HL-60 (cell line): ENCODE measurements at regions not wholly inside any gene's neighbourhood (a gene's known extent, or its start where the extent isn't known, plus 50 kb on each side); places are given as distances from the start of the nearest gene placed in this dataset.

ENCODE experiments used
- GABPA ChIP-seq: IDR thresholded peaks from 2 replicates; pipeline ENCODE4 v1.6.1; 2012; ENCODE audit warnings: low read depth
- POLR2AphosphoS5 ChIP-seq: IDR thresholded peaks from 2 replicates; pipeline ENCODE4 v1.6.1; 2012; ENCODE audit warnings: low read depth
- TF ChIP-seq, protein P1 (sequence below): IDR thresholded peaks from 2 replicates; pipeline ENCODE4 v1.6.1; 2012; ENCODE audit warnings: low read depth; ENCODE audit not compliant: insufficient replicate concordance
- TF ChIP-seq, protein P2 (sequence below): IDR thresholded peaks from one replicate; pipeline ENCODE4 v1.5.1; 2011; ENCODE audit warnings: low read length, control low read depth, inconsistent platforms; ENCODE audit not compliant: insufficient read depth

DNA sequence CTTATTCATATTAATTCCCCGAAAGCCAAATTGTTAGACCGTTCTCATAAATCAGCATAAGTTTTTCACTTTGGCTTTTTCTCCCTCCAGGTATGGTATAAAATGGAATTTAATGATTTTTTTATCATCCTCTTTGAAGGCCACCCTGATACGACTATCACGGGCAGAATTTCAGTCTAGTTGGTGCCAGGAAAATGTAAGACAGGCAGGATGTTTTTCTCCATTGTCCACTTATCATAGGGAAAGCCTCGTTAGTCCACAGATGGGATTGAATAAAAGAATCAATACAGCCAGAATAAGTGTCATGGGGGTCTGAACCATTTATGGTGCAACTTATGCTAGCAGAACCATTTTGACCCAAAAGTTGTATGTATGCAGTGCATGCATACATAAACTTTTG, 566.0 kb upstream of the ARGLU1 start:
- TF ChIP-seq, protein P1, sequence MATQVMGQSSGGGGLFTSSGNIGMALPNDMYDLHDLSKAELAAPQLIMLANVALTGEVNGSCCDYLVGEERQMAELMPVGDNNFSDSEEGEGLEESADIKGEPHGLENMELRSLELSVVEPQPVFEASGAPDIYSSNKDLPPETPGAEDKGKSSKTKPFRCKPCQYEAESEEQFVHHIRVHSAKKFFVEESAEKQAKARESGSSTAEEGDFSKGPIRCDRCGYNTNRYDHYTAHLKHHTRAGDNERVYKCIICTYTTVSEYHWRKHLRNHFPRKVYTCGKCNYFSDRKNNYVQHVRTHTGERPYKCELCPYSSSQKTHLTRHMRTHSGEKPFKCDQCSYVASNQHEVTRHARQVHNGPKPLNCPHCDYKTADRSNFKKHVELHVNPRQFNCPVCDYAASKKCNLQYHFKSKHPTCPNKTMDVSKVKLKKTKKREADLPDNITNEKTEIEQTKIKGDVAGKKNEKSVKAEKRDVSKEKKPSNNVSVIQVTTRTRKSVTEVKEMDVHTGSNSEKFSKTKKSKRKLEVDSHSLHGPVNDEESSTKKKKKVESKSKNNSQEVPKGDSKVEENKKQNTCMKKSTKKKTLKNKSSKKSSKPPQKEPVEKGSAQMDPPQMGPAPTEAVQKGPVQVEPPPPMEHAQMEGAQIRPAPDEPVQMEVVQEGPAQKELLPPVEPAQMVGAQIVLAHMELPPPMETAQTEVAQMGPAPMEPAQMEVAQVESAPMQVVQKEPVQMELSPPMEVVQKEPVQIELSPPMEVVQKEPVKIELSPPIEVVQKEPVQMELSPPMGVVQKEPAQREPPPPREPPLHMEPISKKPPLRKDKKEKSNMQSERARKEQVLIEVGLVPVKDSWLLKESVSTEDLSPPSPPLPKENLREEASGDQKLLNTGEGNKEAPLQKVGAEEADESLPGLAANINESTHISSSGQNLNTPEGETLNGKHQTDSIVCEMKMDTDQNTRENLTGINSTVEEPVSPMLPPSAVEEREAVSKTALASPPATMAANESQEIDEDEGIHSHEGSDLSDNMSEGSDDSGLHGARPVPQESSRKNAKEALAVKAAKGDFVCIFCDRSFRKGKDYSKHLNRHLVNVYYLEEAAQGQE = no peak
- no peak for TF ChIP-seq POLR2AphosphoS5
- TF ChIP-seq, protein P2, sequence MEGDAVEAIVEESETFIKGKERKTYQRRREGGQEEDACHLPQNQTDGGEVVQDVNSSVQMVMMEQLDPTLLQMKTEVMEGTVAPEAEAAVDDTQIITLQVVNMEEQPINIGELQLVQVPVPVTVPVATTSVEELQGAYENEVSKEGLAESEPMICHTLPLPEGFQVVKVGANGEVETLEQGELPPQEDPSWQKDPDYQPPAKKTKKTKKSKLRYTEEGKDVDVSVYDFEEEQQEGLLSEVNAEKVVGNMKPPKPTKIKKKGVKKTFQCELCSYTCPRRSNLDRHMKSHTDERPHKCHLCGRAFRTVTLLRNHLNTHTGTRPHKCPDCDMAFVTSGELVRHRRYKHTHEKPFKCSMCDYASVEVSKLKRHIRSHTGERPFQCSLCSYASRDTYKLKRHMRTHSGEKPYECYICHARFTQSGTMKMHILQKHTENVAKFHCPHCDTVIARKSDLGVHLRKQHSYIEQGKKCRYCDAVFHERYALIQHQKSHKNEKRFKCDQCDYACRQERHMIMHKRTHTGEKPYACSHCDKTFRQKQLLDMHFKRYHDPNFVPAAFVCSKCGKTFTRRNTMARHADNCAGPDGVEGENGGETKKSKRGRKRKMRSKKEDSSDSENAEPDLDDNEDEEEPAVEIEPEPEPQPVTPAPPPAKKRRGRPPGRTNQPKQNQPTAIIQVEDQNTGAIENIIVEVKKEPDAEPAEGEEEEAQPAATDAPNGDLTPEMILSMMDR = no peak
- no peak for TF ChIP-seq GABPA
